A549 (cell line): ENCODE measurements at regions not wholly inside any gene's neighbourhood (a gene's known extent, or its start where the extent isn't known, plus 50 kb on each side); places are given as distances from the start of the nearest gene placed in this dataset.

ENCODE experiments used
- ATAC-seq, 2 experiments: fragments of 200-7000 bp in 1 of 2; fragments of >200 bp in 1 of 2; cut with Nextera tagmentation in 1 of 2; cut with Tn5 transposase in 1 of 2; 3 replicates each; pipeline versions ENCODE4 v1.8.0 to v1.9.1; 2018 to 2020; ENCODE audit warnings: mild to moderate bottlenecking in 1 of 2, moderate library complexity in 1 of 2
- CTCF ChIA-PET: fragments of 300-600 bp; sonication (Branson Sonifier 250); formaldehyde crosslinking; extraction: SDS; loops from one replicate; lab custom pipeline; 2021; ENCODE audit warnings: antibody characterized with exemption, inconsistent platforms; lab: Yijun Ruan, JAX
- POLR2A ChIA-PET: fragments of 350-600 bp; formaldehyde crosslinking; extraction: SDS; loops from one replicate; lab custom pipeline; 2021; ENCODE audit warnings: antibody characterized with exemption, inconsistent platforms; lab: Yijun Ruan, JAX
- DNase-seq, 2 experiments: peaks; one replicate each; pipeline versions ENCODE4 v3.0.0 to v3.0.0-alpha.2; 2011 to 2016; ENCODE audit warnings: low read depth in 1 of 2, low spot score in 1 of 2
- FAIRE-seq: peaks from 2 replicates; lab custom pipeline; 2011; peaks lifted over from hg19 to GRCh38; lab: Jason Lieb, UNC
- H3K27ac ChIP-seq, 2 experiments: fragments of >200 bp; sonication (Bioruptor Twin); formaldehyde crosslinking; 3 replicates each; pipeline ENCODE4 v1.5.1; 2016 to 2017
- H3K4me1 ChIP-seq: fragments of >200 bp; sonication (Bioruptor Twin); formaldehyde crosslinking; 3 replicates; pipeline ENCODE4 v1.6.1; 2016
- H3K4me2 ChIP-seq: fragments of >200 bp; sonication (Bioruptor Twin); formaldehyde crosslinking; 3 replicates; pipeline ENCODE4 v1.6.1; 2016
- H3K4me3 ChIP-seq: fragments of >200 bp; sonication (Bioruptor Twin); formaldehyde crosslinking; 3 replicates; pipeline ENCODE4 v1.5.1; 2016
- H3K9me3 ChIP-seq: fragments of >200 bp; sonication (Bioruptor Twin); formaldehyde crosslinking; 3 replicates; pipeline ENCODE4 v1.6.1; 2016
- CBX8 ChIP-seq: fragments of 200-600 bp; sonication (generic); IDR thresholded peaks from 2 replicates; pipeline ENCODE4 v1.6.1; 2016
- CHD2 ChIP-seq: fragments of 150-350 bp; IDR thresholded peaks from 2 replicates; pipeline ENCODE4 v1.6.1; 2014; ENCODE audit warnings: low read length; ENCODE audit not compliant: partially characterized antibody
- CHD4 ChIP-seq: fragments of 200-600 bp; sonication (generic); IDR thresholded peaks from 2 replicates; pipeline ENCODE4 v1.6.1; 2016; ENCODE audit warnings: antibody characterized with exemption, mild to moderate bottlenecking, borderline replicate concordance
- EP300 ChIP-seq, 2 experiments: fragments of >200 bp; sonication (Bioruptor Twin); formaldehyde crosslinking; IDR thresholded peaks; 2 replicates in 1 of 2; 3 replicates in 1 of 2; pipeline ENCODE4 v1.6.1; 2016 to 2017
- FOSB ChIP-seq: fragments of 250-450 bp; sonication (Bioruptor Pico); IDR thresholded peaks from 2 replicates; pipeline ENCODE4 v1.5.0; 2020; ENCODE audit warnings: mild to moderate bottlenecking, moderate library complexity
- FOSL2 ChIP-seq, 2 experiments: fragments of 450-650 bp in 1 of 2; fragments of >200 bp in 1 of 2; sonication (Bioruptor Twin) in 1 of 2; formaldehyde crosslinking; IDR thresholded peaks; 2 replicates each; pipeline versions ENCODE4 v1.5.0 to v1.6.1; 2016 to 2020; ENCODE audit warnings: mild to moderate bottlenecking in 1 of 2, moderate library complexity in 1 of 2
- HDAC2 ChIP-seq: fragments of 200-600 bp; sonication (generic); IDR thresholded peaks from 2 replicates; pipeline ENCODE4 v1.6.1; 2016
- HEYL ChIP-seq: fragments of 250-450 bp; sonication (Bioruptor Pico); IDR thresholded peaks from 2 replicates; pipeline ENCODE4 v1.8.0; 2021; ENCODE audit warnings: mild to moderate bottlenecking, moderate library complexity
- HOXA7 ChIP-seq: fragments of 250-450 bp; sonication (Bioruptor Pico); IDR thresholded peaks from 2 replicates; pipeline ENCODE4 v1.5.0; 2020; ENCODE audit warnings: mild to moderate bottlenecking, moderate library complexity
- HOXB13 ChIP-seq: fragments of 250-450 bp; sonication (Bioruptor Pico); IDR thresholded peaks from 2 replicates; pipeline ENCODE4 v1.5.0; 2020; ENCODE audit warnings: low read depth, mild to moderate bottlenecking, moderate library complexity
- HOXB5 ChIP-seq: fragments of 250-450 bp; sonication (Bioruptor Pico); IDR thresholded peaks from 2 replicates; pipeline ENCODE4 v1.5.0; 2020; ENCODE audit warnings: mild to moderate bottlenecking, moderate library complexity
- MYC ChIP-seq: IDR thresholded peaks from 2 replicates; pipeline ENCODE4 v1.6.1; 2012; ENCODE audit warnings: mild to moderate bottlenecking, inconsistent platforms, low read length, improper control_type of control experiment, borderline replicate concordance
- POLR2A ChIP-seq: IDR thresholded peaks from 2 replicates; pipeline ENCODE4 v1.6.1; 2012; ENCODE audit warnings: mild to moderate bottlenecking, low read length
- POLR2AphosphoS2 ChIP-seq: conservative IDR thresholded peaks from 2 replicates; pipeline ENCODE4 v1.6.1; 2012; ENCODE audit warnings: low read length, improper control_type of control experiment, inconsistent platforms
- RFX5 ChIP-seq: fragments of 450-650 bp; IDR thresholded peaks from 2 replicates; pipeline ENCODE4 v1.7.1; 2014; ENCODE audit warnings: antibody characterized with exemption, mild to moderate bottlenecking, moderate library complexity
- SMC3 ChIP-seq: fragments of >200 bp; sonication (Bioruptor Twin); formaldehyde crosslinking; IDR thresholded peaks from 3 replicates; pipeline ENCODE4 v1.6.1; 2018; ENCODE audit warnings: inconsistent platforms
- TP53 ChIP-seq: fragments of 250-450 bp; sonication (Bioruptor Pico); IDR thresholded peaks from 2 replicates; pipeline ENCODE4 v1.5.0; 2021; ENCODE audit warnings: mild to moderate bottlenecking, moderate library complexity
- ZC3H11A ChIP-seq: fragments of 450-650 bp; IDR thresholded peaks from 2 replicates; pipeline ENCODE4 v1.6.1; 2014; ENCODE audit warnings: antibody characterized with exemption, mild to moderate bottlenecking
- WGBS: methylation state at CpG from one replicate; pipeline ENCODE4 v1.1.6; 2017; ENCODE audit errors: missing lambda C conversion rate; 5-methylcytosine and 5-hydroxymethylcytosine counted together
- TF ChIP-seq, protein P1 (sequence below): fragments of 150-350 bp; IDR thresholded peaks from 2 replicates; pipeline ENCODE4 v1.6.1; 2014; ENCODE audit warnings: low read depth, mild to moderate bottlenecking, low read length
- TF ChIP-seq, protein P2 (sequence below): fragments of >200 bp; sonication (Bioruptor Twin); formaldehyde crosslinking; IDR thresholded peaks from 3 replicates; pipeline ENCODE4 v1.6.1; 2016
- TF ChIP-seq, protein P3 (sequence below): fragments of 250-450 bp; sonication (Bioruptor Pico); IDR thresholded peaks from 2 replicates; pipeline ENCODE4 v1.5.0; 2020; ENCODE audit warnings: low read depth, mild to moderate bottlenecking, moderate library complexity
- TF ChIP-seq, protein P4 (sequence below): fragments of 250-450 bp; sonication (Bioruptor Pico); IDR thresholded peaks from 2 replicates; pipeline ENCODE4 v1.5.0; 2021; ENCODE audit warnings: mild to moderate bottlenecking, moderate library complexity, borderline replicate concordance

GRCh38 chr13:107884564-107884963 lies 330.8 kb downstream of the LIG4 start:
- ChIA-PET CTCF (no interaction called here), POLR2A (no interaction called here)
- Histone ChIP-seq H3K27ac (no peak overlapping the region), H3K4me1 (no peaks in the 10 kb centered on the region), H3K9me3 (no peaks in the 10 kb centered on the region), H3K4me2 (no peak overlapping the region), H3K4me3 (no peak overlapping the region)
- FAIRE-seq (no peak), ATAC-seq (no peak), DNase-seq (no peak)
- no peak for TF ChIP-seq HOXB5 (CRISPR knock-in tag)
- no peak for TF ChIP-seq CBX8
- TF ChIP-seq MYC: no peak
- TF ChIP-seq HDAC2: no peak
- TF ChIP-seq, protein P1, sequence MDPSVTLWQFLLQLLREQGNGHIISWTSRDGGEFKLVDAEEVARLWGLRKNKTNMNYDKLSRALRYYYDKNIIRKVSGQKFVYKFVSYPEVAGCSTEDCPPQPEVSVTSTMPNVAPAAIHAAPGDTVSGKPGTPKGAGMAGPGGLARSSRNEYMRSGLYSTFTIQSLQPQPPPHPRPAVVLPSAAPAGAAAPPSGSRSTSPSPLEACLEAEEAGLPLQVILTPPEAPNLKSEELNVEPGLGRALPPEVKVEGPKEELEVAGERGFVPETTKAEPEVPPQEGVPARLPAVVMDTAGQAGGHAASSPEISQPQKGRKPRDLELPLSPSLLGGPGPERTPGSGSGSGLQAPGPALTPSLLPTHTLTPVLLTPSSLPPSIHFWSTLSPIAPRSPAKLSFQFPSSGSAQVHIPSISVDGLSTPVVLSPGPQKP: no peak
- TF ChIP-seq POLR2AphosphoS2: no peak
- no peak for TF ChIP-seq HOXA7 (CRISPR knock-in tag)
- TF ChIP-seq, protein P2, sequence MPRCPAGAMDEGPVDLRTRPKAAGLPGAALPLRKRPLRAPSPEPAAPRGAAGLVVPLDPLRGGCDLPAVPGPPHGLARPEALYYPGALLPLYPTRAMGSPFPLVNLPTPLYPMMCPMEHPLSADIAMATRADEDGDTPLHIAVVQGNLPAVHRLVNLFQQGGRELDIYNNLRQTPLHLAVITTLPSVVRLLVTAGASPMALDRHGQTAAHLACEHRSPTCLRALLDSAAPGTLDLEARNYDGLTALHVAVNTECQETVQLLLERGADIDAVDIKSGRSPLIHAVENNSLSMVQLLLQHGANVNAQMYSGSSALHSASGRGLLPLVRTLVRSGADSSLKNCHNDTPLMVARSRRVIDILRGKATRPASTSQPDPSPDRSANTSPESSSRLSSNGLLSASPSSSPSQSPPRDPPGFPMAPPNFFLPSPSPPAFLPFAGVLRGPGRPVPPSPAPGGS: no peak
- no peak for TF ChIP-seq TP53
- no peak for TF ChIP-seq HOXB13
- no peak for TF ChIP-seq FOSL2 (IDR thresholded peaks at IDR 0.05)
- TF ChIP-seq FOSL2 (CRISPR knock-in tag; IDR thresholded peaks at IDR 0.05): no peak
- no peak for TF ChIP-seq POLR2A
- no peak for TF ChIP-seq HEYL
- no peak for TF ChIP-seq CHD2
- no peak for TF ChIP-seq RFX5
- TF ChIP-seq ZC3H11A: no peak
- TF ChIP-seq SMC3: no peak
- TF ChIP-seq, protein P3, sequence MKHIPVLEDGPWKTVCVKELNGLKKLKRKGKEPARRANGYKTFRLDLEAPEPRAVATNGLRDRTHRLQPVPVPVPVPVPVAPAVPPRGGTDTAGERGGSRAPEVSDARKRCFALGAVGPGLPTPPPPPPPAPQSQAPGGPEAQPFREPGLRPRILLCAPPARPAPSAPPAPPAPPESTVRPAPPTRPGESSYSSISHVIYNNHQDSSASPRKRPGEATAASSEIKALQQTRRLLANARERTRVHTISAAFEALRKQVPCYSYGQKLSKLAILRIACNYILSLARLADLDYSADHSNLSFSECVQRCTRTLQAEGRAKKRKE: no peak
- no peak for TF ChIP-seq CHD4
- TF ChIP-seq FOSB (CRISPR knock-in tag): no peak

DNA sequence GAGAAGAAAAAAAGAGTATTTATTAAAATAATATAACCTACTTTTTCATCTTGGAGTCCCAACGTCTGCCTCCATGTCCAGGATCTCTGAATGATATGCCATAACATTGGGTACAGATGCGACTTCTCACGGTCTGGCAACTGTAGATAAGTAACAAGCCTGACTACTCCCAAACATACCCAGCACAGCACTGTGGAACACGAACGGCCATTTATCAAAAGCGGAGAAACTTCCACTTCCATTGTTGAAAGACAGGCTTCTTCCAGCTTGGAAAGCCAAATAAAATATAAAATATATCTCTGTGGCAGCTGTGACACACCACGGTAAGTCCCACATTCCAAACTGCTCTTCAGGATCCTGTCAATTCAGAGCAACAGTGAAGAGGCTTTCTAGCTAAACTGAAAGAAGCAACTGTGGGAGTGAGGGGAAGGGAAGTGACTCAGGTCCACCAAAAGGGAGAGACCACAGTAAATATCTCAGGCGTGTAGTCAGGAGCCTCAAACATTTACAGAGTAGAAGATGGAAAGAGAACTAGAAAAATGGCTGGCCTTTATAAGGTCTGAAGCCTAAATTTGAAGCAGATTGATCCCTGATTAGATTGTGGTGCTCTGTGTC lies 331.7 kb downstream of the LIG4 start:
- no peak for ATAC-seq

More for the DNA sequence above, 331.7 kb downstream of the LIG4 start:
- Histone ChIP-seq H3K9me3 (no peaks in the 10 kb centered on the region), H3K4me1 (no peaks in the 10 kb centered on the region), H3K4me3 (no peak overlapping the region), H3K27ac (no peak overlapping the region), H3K4me2 (no peak overlapping the region)
- no peak for DNase-seq
- ChIA-PET CTCF (no interaction called here), POLR2A (no interaction called here)
- FAIRE-seq: no peak
- TF ChIP-seq FOSB (CRISPR knock-in tag): no peak
- TF ChIP-seq, protein P4, sequence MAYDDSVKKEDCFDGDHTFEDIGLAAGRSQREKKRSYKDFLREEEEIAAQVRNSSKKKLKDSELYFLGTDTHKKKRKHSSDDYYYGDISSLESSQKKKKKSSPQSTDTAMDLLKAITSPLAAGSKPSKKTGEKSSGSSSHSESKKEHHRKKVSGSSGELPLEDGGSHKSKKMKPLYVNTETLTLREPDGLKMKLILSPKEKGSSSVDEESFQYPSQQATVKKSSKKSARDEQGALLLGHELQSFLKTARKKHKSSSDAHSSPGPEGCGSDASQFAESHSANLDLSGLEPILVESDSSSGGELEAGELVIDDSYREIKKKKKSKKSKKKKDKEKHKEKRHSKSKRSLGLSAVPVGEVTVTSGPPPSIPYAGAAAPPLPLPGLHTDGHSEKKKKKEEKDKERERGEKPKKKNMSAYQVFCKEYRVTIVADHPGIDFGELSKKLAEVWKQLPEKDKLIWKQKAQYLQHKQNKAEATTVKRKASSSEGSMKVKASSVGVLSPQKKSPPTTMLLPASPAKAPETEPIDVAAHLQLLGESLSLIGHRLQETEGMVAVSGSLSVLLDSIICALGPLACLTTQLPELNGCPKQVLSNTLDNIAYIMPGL: no peak
- no peak for TF ChIP-seq EP300 (IDR thresholded peaks at IDR 0.05)
- WGBS: 5% methylated on average over 8 of the region's 8 CpGs
